Osteoblast (primary cell): ENCODE measurements at regions not wholly inside any gene's neighbourhood (a gene's known extent, or its start where the extent isn't known, plus 50 kb on each side); places are given as distances from the start of the nearest gene placed in this dataset.
"Not testable (repeated sequence)": the region's sequence is repeated elsewhere in the genome, so short reads cannot be mapped to it uniquely, and the experiment has no call there.

Source experiments
- DNase-seq: peaks from one replicate; pipeline ENCODE4 v3.0.0; 2011; ENCODE audit warnings: low spot score, mixed read lengths; ENCODE audit not compliant: insufficient read length; ENCODE audit errors: missing footprints
- H2AFZ ChIP-seq: 2 replicates; pipeline ENCODE4 v1.6.0; 2011; ENCODE audit warnings: mild to moderate bottlenecking, low read length
- H3K27ac ChIP-seq: 2 replicates; pipeline ENCODE4 v1.5.1; 2011; ENCODE audit warnings: mild to moderate bottlenecking, low read depth, low read length, moderate library complexity
- H3K27me3 ChIP-seq: 2 replicates; pipeline ENCODE4 v1.6.0; 2012; ENCODE audit warnings: mild to moderate bottlenecking, control low read depth, inconsistent platforms, low read length, moderate library complexity; ENCODE audit not compliant: insufficient read depth
- H3K36me3 ChIP-seq: 2 replicates; pipeline ENCODE4 v1.5.1; 2011; ENCODE audit warnings: mild to moderate bottlenecking, low read length, control low read depth, moderate library complexity; ENCODE audit not compliant: insufficient read depth
- H3K4me1 ChIP-seq: 2 replicates; pipeline ENCODE4 v1.5.1; 2011; ENCODE audit warnings: mild to moderate bottlenecking, low read length, control low read depth, moderate library complexity; ENCODE audit not compliant: insufficient read depth
- H3K4me2 ChIP-seq: 2 replicates; pipeline ENCODE4 v1.6.0; 2011; ENCODE audit warnings: mild to moderate bottlenecking, low read length; ENCODE audit not compliant: insufficient read depth
- H3K4me3 ChIP-seq: fragments of 200-600 bp; sonication (generic); 3 replicates; pipeline ENCODE4 v1.5.1; 2012; ENCODE audit warnings: mild to moderate bottlenecking, low read length, inconsistent platforms; ENCODE audit not compliant: insufficient read depth
- H3K79me2 ChIP-seq: 2 replicates; pipeline ENCODE4 v1.6.0; 2012; ENCODE audit warnings: mild to moderate bottlenecking, low read length, control low read depth, inconsistent platforms; ENCODE audit not compliant: insufficient read depth
- H3K9me3 ChIP-seq: 2 replicates; pipeline ENCODE4 v1.5.1; 2011; ENCODE audit warnings: low read depth, low read length, control low read depth
- H4K20me1 ChIP-seq: 2 replicates; pipeline ENCODE4 v1.6.0; 2012; ENCODE audit warnings: mild to moderate bottlenecking, low read length, control low read depth; ENCODE audit not compliant: insufficient read depth
- CTCF ChIP-seq: IDR thresholded peaks from 2 replicates; pipeline ENCODE4 v1.5.1; 2011; ENCODE audit warnings: mild to moderate bottlenecking, low read depth, low read length, moderate library complexity; ENCODE audit errors: extremely low read depth

- Histone ChIP-seq H3K4me3 (no peak overlapping the region), H2AFZ (no peak overlapping the region), H3K27me3 (peaks cover 5% of the 10 kb centered on the region), H3K36me3 (no peaks in the 10 kb centered on the region), H4K20me1 (no peaks in the 10 kb centered on the region), H3K4me2 (no peak overlapping the region), H3K4me1 (no peaks in the 10 kb centered on the region), H3K9me3 (no peaks in the 10 kb centered on the region), H3K79me2 (no peaks in the 10 kb centered on the region), H3K27ac (no peak overlapping the region)
- no peak for DNase-seq
- no peak for TF ChIP-seq CTCF
These were observed 149.1 kb upstream of the LMCD1 start for GRCh38 chr3:8352475-8352874.

GRCh38 chr3:8353364-8353763 is 148.3 kb upstream of the LMCD1 start:
- Histone ChIP-seq H3K9me3 (no peaks in the 10 kb centered on the region), H3K79me2 (no peaks in the 10 kb centered on the region), H3K4me2 (no peak overlapping the region), H4K20me1 (no peaks in the 10 kb centered on the region), H3K27me3 (peaks cover 5% of the 10 kb centered on the region), H3K36me3 (no peaks in the 10 kb centered on the region), H3K4me1 (no peaks in the 10 kb centered on the region), H3K4me3 (no peak overlapping the region), H2AFZ (no peak overlapping the region), H3K27ac (no peak overlapping the region)
- no peak for DNase-seq
- TF ChIP-seq CTCF = no peak

- Histone ChIP-seq H3K27ac (no peak overlapping the region), H3K4me3 (no peak overlapping the region), H3K9me3 (no peaks in the 10 kb centered on the region), H3K4me2 (no peak overlapping the region), H3K4me1 (no peaks in the 10 kb centered on the region), H3K79me2 (no peaks in the 10 kb centered on the region), H3K27me3 (peaks cover 5% of the 10 kb centered on the region), H4K20me1 (no peaks in the 10 kb centered on the region), H2AFZ (no peak overlapping the region), H3K36me3 (no peaks in the 10 kb centered on the region)
- no peak for TF ChIP-seq CTCF
- no peak for DNase-seq
These were observed 146.3 kb upstream of the LMCD1 start for GRCh38 chr3:8355346-8355745.

- H3K4me3 ChIP-seq, H3K4me2 ChIP-seq, H2AFZ ChIP-seq, H3K27me3 ChIP-seq, H4K20me1 ChIP-seq, DNase-seq, H3K79me2 ChIP-seq, H3K36me3 ChIP-seq, H3K9me3 ChIP-seq, H3K4me1 ChIP-seq, H3K27ac ChIP-seq: not testable (repeated sequence)
These were observed 145.6 kb upstream of the LMCD1 start for GRCh38 chr3:8356066-8356465.

- Histone ChIP-seq H3K4me3 (no peak overlapping the region), H3K27ac (no peak overlapping the region), H3K4me2 (no peak overlapping the region), H4K20me1 (no peaks in the 10 kb centered on the region), H3K9me3 (no peaks in the 10 kb centered on the region), H3K4me1 (no peaks in the 10 kb centered on the region), H3K27me3 (peaks cover 5% of the 10 kb centered on the region), H3K36me3 (no peaks in the 10 kb centered on the region), H2AFZ (no peak overlapping the region), H3K79me2 (no peaks in the 10 kb centered on the region)
- no peak for TF ChIP-seq CTCF
- no peak for DNase-seq
These were observed 143.8 kb upstream of the LMCD1 start for GRCh38 chr3:8357859-8358258.
